GM21526 (cell line): ENCODE measurements at regions not wholly inside any gene's neighbourhood (a gene's known extent, or its start where the extent isn't known, plus 50 kb on each side); places are given as distances from the start of the nearest gene placed in this dataset.
A peak's percentile ranks its signal among the peaks of the same experiment; 100 is the strongest.
"Not testable (repeated sequence)": the region's sequence is repeated elsewhere in the genome, so short reads cannot be mapped to it uniquely, and the experiment has no call there.

Experiments
- ATAC-seq: cut with Tn5 transposase; IDR thresholded peaks from one replicate; pipeline ENCODE4 v1.9.1; 2021; ENCODE audit warnings: moderate library complexity; ENCODE audit not compliant: unreplicated experiment, low FRiP score

DNA sequence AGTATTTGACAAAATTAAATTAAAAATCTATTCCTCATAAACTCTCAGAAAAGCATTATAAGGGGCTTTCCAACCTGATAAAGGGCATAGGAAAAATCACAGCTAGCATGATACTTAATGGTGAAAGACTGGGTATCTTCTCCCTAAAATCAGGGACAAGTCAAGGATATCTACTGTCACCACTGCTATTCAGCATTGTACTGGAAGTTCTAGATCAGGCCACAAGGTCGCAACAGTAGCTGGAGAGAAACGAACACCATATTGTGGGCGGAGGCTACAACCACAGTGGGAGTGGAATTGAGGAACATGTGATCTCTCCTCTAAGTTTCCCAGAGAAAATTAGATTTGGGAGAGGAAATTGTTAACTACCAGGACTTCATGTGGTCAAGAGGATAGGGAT is 70.0 kb upstream of the NAMPT start:
- no peak for ATAC-seq

DNA sequence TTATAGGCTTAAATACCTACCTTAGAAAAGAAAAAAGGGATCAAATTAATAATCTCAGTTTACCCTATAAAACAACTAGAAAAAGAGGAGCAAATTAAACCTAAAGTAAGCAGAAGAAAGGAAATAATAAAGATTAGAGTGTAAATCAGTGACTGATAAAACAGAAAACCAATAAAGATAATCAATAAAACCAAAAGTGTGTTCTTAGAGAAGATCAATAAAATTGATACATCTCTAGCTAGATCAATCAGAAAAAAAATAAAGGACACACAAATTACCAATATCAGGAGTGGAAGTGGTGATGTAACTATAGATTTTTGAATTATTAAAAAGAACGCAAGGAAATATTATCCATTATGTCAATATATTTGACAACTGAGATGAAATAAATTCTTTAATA is 69.2 kb upstream of the NAMPT start:
- ATAC-seq = no peak

DNA sequence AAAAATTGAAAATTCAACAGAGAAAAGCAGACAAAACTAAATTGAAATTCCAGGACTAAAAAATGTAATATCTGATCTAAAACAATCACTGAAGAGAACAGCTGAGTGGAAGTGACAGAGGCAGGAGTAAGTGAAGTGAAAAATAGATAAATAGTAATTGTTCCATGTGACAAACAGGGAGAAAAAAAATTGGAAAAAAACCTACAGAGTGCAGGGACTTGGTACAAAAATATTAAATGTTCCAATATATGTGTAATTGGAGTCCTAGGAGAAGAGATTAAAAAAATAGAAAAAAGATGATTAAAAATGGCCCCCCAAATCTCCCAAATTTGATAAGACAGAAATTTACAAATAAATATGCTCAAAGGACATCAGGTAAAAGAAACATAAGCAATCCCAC is 63.4 kb upstream of the NAMPT start:
- no peak for ATAC-seq

DNA sequence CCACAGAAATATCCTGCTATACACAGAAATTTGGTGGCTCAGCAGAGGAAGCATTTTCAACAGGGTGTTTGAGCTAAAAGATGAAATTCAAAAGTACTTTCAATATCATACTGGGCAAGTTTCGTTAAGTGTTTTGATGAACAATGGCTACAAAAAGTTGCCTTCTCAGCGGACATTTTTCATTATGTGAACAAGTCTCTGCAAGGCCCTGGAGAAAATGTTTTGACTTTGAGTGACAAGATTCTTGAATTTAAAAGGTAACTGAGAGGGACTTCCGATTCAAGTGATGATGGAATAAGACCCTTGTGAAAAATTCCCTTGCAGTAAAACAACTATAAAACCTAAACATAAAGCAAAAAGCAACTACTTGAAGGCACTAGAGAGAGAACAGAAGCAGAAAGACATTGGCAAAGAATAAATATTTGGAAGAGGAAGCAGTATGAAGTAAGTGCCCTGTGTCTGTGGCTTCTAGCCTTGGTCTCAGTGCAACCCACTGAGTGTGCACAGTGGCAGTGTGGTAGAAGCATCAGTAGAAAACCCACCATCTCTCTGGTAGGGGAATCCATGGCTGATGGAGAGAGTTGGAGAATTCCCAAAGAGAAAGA is 62.5 kb upstream of the NAMPT start:
- ATAC-seq = no peak

DNA sequence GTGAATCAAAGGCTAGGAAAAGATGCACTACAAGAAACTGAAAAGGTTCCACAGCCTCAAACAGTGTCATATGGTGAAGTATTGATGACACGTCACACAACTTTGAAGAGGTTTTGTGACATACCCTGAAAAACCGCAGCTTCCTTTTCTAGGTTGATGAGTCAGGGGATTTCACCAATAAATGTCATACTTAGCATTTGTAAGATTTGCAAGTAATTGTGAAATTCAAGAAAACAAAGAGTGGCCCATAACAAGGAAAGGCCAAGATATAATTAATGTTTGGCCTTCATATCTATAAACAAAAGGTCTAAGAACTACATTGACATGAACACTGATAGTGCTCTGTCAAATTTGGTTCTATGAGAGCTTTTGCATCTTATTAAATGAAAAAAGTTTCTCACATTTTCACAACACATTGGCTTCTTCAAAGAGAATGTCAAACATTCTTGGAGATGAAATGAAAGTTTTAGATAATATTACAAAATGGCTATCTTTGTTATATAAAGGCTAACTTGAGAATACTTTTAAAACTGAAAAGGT is 62.0 kb upstream of the NAMPT start:
- peak; percentile 92 for ATAC-seq

DNA sequence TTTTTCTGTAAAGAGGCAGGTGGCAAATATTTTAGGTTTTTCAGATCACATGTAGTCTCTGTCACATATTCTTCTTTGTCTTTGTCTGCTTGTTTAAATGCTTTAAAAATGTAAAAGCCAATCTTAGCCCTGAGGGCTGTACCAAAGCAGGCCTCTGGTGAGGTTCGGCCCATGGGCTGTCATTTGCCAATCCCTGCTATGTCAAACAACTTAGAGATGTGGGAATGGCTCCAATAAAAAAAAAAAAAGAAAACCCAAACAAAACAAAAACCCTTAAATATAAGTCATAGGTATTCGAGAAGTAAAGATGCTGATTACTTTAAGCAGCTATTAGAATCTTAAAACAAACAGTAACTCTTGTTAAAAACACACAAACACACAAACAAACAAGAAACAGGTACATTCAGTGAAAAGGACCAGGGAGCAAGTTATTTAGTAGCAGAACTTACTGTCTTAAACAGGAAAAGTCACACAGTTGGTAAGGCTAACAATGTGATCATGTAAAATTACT is 61.4 kb upstream of the NAMPT start:
- ATAC-seq = no peak

DNA sequence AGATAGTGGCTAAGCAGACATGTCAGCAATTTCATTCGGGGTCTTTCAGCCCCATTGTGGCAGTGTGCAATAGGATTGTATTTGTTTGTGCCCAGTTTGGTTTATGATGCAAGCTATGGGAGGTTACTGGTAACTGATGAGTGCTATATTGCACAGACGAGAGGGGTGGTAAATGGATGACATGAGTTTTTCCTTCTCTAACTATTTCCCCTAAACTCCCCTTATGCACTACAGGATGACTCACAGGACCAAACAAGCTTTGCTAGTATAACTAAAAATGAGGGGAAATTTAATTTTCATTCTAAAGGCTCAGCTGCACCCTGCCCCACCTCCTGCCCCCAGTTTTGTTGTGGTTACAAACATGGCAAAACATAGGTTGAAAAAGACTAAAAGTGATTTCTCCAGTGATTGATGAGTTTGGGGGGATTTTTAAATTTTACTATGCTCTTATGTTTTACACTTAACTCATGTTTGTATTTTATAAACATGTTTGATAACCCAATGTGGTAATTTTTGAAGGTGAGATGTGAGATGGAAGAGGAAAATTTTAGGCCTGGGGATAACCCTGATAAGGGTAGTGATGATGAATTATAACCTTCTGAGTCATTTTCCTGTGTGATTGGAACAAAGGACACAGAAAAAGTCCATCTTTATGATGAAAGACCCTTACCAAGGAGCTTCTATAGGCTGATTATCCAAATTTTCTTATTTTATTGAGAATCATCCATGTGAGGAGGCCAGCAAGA is 60.8 kb upstream of the NAMPT start:
- no peak for ATAC-seq

DNA sequence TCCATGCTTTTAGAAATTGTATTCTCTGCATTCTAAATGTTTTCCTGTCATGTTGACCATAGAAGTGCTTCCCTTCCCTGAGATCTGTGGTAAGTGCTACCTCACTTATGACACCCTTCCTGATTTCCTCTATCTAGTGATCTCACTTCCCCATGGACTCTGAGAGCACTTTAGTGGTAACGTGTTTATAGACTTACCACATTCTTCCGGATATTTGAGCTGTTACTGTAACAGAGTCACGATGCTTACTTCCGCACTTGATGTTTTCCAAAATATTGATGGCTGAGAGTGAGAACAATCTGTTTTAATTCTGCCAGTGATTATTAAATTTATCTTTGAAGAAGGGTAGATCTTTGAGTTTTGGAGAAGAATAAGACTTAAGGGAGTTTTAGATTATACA is 60.1 kb upstream of the NAMPT start:
- ATAC-seq = no peak

DNA sequence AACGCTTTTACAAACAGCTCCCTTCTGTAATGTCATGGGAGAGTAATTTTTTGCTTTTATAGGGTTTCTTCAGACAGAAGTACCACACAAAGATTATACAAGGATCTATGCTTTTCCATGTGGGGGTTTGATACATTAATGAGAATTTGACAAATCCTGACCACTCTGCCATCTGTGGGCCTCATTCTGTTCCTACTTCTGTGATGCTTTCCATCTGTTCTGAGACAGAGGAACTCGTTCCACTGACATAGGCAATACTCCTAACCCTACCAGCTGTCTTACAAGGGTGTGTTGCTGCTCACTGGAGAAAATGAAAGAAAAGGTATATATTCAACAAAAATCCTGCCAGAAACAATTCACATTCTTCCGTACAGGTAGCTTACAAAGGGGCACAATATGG is 59.4 kb upstream of the NAMPT start:
- no peak for ATAC-seq

DNA sequence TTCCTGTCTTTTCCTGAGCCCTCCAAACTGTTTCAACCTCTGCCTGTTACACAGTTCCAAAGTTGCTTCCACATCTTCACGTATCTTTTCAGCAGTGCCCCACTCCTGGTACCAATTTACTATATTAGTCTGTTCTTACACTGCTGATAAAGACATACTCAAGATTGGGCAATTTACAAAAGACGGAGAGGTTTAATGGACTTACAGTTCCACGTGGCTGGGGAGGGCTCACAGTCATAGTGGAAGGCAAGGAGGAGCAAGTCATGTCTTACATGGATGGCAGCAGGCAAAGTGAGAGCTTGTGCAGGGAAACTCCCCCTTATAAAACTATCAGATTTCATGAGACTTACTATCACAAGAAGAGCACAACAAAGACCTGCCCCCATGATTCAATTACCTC is 57.3 kb upstream of the NAMPT start:
- not testable (repeated sequence) for ATAC-seq

DNA sequence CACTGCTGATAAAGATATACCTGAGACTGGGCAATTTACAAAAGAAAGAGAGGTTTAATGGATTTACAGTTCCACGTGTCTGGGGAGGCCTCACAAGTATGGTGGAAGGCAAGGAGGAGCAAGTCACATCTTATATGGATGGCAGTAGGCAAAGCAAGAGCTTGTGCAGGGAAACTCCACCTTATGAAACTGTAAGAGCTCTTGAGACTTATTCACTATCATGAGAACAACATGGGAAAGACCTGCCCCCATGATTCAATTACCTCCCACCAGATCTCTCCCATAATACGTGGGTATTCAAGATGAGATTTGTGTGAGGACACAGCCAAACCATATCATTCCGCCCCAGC is 55.4 kb upstream of the NAMPT start:
- not testable (repeated sequence) for ATAC-seq

DNA sequence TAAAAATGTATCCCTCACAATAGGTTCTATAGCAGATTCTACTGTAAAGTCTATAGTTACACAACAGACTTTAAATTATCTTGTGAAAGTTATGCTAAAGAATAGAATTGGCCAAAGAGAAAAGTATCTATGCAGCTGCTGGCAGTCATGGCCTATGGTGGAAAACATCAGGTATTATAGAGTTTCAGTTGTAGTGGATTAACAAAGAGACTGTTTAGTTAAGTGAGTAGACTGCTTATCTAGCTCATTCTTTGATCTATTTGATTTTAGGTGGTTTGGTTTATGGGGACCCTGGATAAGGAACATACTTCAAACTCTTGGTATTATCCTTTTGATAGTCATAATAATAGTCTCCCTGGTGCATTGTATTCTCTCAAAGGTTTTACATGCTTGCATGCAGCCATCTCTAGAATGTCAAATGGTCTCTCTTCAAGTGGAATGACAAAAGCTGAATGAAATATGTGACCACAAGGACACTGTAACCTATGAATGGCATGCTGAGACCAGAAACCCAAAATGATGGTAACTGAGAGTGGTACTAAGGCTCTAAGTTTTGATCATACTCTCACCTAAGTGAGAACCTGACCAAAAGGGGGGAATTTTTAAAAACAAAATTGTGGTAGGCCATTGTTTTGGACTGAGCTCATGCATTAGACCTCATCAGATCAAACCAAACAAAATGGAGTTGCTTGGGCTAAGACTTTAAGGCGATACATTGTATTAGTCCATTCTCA is 54.9 kb upstream of the NAMPT start:
- no peak for ATAC-seq

DNA sequence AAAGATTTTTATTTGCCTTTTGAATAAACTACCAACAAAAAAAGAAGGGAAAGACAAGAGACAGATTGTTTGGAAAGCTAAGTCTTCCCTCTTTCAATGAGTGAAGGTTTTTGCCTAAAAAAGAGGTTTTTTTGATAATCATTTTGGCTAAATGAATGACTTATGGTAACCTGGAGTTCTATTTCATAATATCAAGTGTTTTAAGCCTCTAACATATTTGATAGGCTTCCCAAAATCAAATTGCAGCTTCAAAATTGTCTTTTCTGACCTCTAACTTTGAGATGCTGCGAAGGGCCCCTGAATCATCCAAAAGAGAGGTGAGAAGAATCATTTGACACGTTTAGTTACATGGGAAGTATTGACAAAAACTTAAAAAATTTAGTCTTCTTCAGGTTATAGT is 53.0 kb upstream of the NAMPT start:
- ATAC-seq = no peak

DNA sequence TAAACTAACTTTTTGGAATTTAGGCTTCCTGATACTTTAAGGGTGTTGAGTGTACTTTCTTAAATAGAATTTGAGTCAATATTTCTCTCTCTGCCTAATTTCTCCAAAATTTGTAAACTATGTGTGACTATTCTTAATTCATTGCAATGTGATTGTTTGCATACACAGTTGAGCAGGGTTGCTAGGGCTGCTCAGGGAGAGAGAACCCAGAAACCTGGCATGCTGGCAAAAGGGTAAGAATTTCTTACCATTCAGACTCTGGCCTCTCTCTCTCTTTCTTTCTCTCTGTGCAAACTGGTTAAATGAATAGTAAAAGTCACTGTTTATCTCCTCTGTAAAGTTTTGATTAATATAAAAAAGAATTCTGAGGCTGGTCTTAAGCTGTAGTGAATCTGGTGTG is 51.0 kb upstream of the NAMPT start:
- no peak for ATAC-seq
